ENCODE measurements at regions not wholly inside any gene's neighbourhood (a gene's known extent, or its start where the extent isn't known, plus 50 kb on each side); places are given as distances from the start of the nearest gene placed in this dataset.

GRCh38 chr5:161022151-161022550, 170.1 kb upstream of the ATP10B start:
- TF ChIP-seq POLR2A (IDR thresholded peaks at IDR 0.05) (no peak), CTCF (IDR thresholded peaks at IDR 0.05 in 4 of 5, conservative IDR thresholded peaks at IDR 0.05 in 1 of 5) (no peak)
